K562 (cell line): ENCODE measurements at regions not wholly inside any gene's neighbourhood (a gene's known extent, or its start where the extent isn't known, plus 50 kb on each side); places are given as distances from the start of the nearest gene placed in this dataset.
"Not testable (repeated sequence)": the region's sequence is repeated elsewhere in the genome, so short reads cannot be mapped to it uniquely, and the experiment has no call there.

Experiments
- CTCF ChIP-seq, 3 experiments: IDR thresholded peaks in 2 of 3; conservative IDR thresholded peaks in 1 of 3; 2 replicates each; pipeline ENCODE4 v1.5.1; 2011 to 2012; ENCODE audit warnings: low read length in 3 of 3, mild to moderate bottlenecking in 3 of 3, control low read depth in 2 of 3, improper control_type of control experiment in 1 of 3, inconsistent platforms in 1 of 3, low read depth in 1 of 3, mixed read lengths in 1 of 3, moderate library complexity in 1 of 3; ENCODE audit not compliant: insufficient read depth in 2 of 3
- ETV6 ChIP-seq, 3 experiments: fragments of 150-350 bp in 1 of 3; sonication (generic) in 1 of 3; formaldehyde crosslinking in 1 of 3; IDR thresholded peaks; 2 replicates each; pipeline versions ENCODE4 v1.6.1 to v1.8.0; 2014 to 2022; ENCODE audit warnings: borderline replicate concordance in 2 of 3, low read depth in 2 of 3, antibody characterized with exemption in 1 of 3, low read length in 1 of 3, mild to moderate bottlenecking in 1 of 3, missing genetic modification reagents in 1 of 3
- GATA2 ChIP-seq: sonication (generic); formaldehyde crosslinking; IDR thresholded peaks from 2 replicates; pipeline ENCODE4 v1.4.0; 2020; ENCODE audit warnings: mild to moderate bottlenecking, missing genetic modification reagents
- KDM5B ChIP-seq: fragments of 200-600 bp; sonication (generic); IDR thresholded peaks from 2 replicates; pipeline ENCODE4 v1.6.1; 2012; ENCODE audit warnings: low read depth, mild to moderate bottlenecking, moderate library complexity, low read length, control low read depth, inconsistent platforms; ENCODE audit not compliant: insufficient replicate concordance
- NCOA2 ChIP-seq, 2 experiments: fragments of 450-650 bp; IDR thresholded peaks; 2 replicates each; pipeline ENCODE4 v1.6.1; 2018; ENCODE audit warnings: mild to moderate bottlenecking in 2 of 2, moderate library complexity in 1 of 2; ENCODE audit not compliant: partially characterized antibody in 2 of 2
- POLR2A ChIP-seq: fragments of 450-650 bp; conservative IDR thresholded peaks from 2 replicates; pipeline ENCODE4 v1.6.1; 2016
- POLR2AphosphoS5 ChIP-seq: IDR thresholded peaks from 2 replicates; pipeline ENCODE4 v1.6.1; 2011; ENCODE audit warnings: mild to moderate bottlenecking, low read depth, low read length, moderate library complexity; ENCODE audit not compliant: control insufficient read depth, insufficient read depth
- RAD21 ChIP-seq, 2 experiments: fragments of 250-450 bp in 1 of 2; fragments of 450-650 bp in 1 of 2; sonication (Bioruptor Pico) in 1 of 2; formaldehyde crosslinking in 1 of 2; IDR thresholded peaks in 1 of 2; conservative IDR thresholded peaks in 1 of 2; 2 replicates each; pipeline versions ENCODE4 v1.4.0 to v1.8.0; 2020 to 2022; ENCODE audit warnings: mild to moderate bottlenecking in 2 of 2, moderate library complexity in 1 of 2
- RBFOX2 ChIP-seq: fragments of 200-400 bp; formaldehyde crosslinking; IDR thresholded peaks from 2 replicates; pipeline ENCODE4 v1.6.1; 2017; ENCODE audit warnings: low read depth, mild to moderate bottlenecking, low read length, moderate library complexity
- RNF2 ChIP-seq: sonication (generic); IDR thresholded peaks from 2 replicates; pipeline ENCODE4 v1.6.1; 2016
- SNAPC5 ChIP-seq: fragments of 250-450 bp; sonication (Bioruptor Pico); IDR thresholded peaks from 2 replicates; pipeline ENCODE4 v1.8.0; 2021; ENCODE audit warnings: moderate library complexity, mild to moderate bottlenecking, inconsistent platforms
- TFAP4 ChIP-seq: sonication (generic); formaldehyde crosslinking; IDR thresholded peaks from 2 replicates; pipeline ENCODE4 v1.8.0; 2022; ENCODE audit warnings: missing genetic modification reagents, mild to moderate bottlenecking, moderate library complexity, borderline replicate concordance

- TF ChIP-seq ETV6 (IDR thresholded peaks at IDR 0.05; ENCODE audit: borderline replicate concordance in 1 of 2, low read depth in 2 of 2, low read length in 1 of 2); ETV6 (CRISPR knock-in tag; IDR thresholded peaks at IDR 0.05; ENCODE audit: borderline replicate concordance); RAD21 (CRISPR knock-in tag; conservative IDR thresholded peaks at IDR 0.05 in 1 of 2, IDR thresholded peaks at IDR 0.05 in 1 of 2); GATA2 (CRISPR knock-in tag); CTCF (IDR thresholded peaks at IDR 0.05 in 2 of 3, conservative IDR thresholded peaks at IDR 0.05 in 1 of 3; ENCODE audit: insufficient read depth in 2 of 3, low read depth in 1 of 3, low read length in 3 of 3); NCOA2 (IDR thresholded peaks at IDR 0.05; ENCODE audit: partially characterized antibody in 2 of 2); POLR2AphosphoS5; POLR2A; RNF2; TFAP4 (CRISPR knock-in tag); SNAPC5 (CRISPR knock-in tag); RBFOX2; KDM5B: not testable (repeated sequence)
Measured at GRCh38 chr15:95785276-95785675, 545.2 kb upstream of the NR2F2 start.
